GM19351 (cell line): ENCODE measurements at regions not wholly inside any gene's neighbourhood (a gene's known extent, or its start where the extent isn't known, plus 50 kb on each side); places are given as distances from the start of the nearest gene placed in this dataset.
A peak's percentile ranks its signal among the peaks of the same experiment; 100 is the strongest.
"Not testable (repeated sequence)": the region's sequence is repeated elsewhere in the genome, so short reads cannot be mapped to it uniquely, and the experiment has no call there.

ENCODE experiments used
- ATAC-seq: cut with Tn5 transposase; IDR thresholded peaks from one replicate; pipeline ENCODE4 v1.9.1; 2021; ENCODE audit warnings: mild to moderate bottlenecking, moderate library complexity; ENCODE audit not compliant: unreplicated experiment

- no peak for ATAC-seq
These were observed 144.8 kb upstream of the NEBL start for GRCh38 chr10:21041763-21042458.

GRCh38 chr10:21039721-21040120 lies 142.6 kb upstream of the NEBL start:
- no peak for ATAC-seq

- no peak for ATAC-seq
These were observed 139.6 kb upstream of the NEBL start for GRCh38 chr10:21036757-21037156.

GRCh38 chr10:21034770-21035169 lies 137.7 kb upstream of the NEBL start:
- ATAC-seq, result not testable (repeated sequence)

GRCh38 chr10:21034241-21034640 lies 137.1 kb upstream of the NEBL start:
- ATAC-seq, result no peak

- ATAC-seq, result no peak
These were observed 135.6 kb upstream of the NEBL start for GRCh38 chr10:21032587-21033319.

- no peak for ATAC-seq
These were observed 134.2 kb upstream of the NEBL start for GRCh38 chr10:21031232-21031795.

GRCh38 chr10:21030091-21030490 lies 133.0 kb upstream of the NEBL start:
- no peak for ATAC-seq

GRCh38 chr10:21022821-21023220 lies 125.7 kb upstream of the NEBL start:
- no peak for ATAC-seq

- ATAC-seq, result no peak
These were observed 124.9 kb upstream of the NEBL start for GRCh38 chr10:21021843-21022594.

GRCh38 chr10:21021231-21021630 lies 124.1 kb upstream of the NEBL start:
- ATAC-seq, result no peak

GRCh38 chr10:21020545-21020944 lies 123.4 kb upstream of the NEBL start:
- peak; percentile 96 for ATAC-seq

- ATAC-seq, result no peak
These were observed 122.3 kb upstream of the NEBL start for GRCh38 chr10:21019436-21019835.

GRCh38 chr10:21015851-21016250 lies 118.7 kb upstream of the NEBL start:
- ATAC-seq, result no peak

- ATAC-seq, result no peak
These were observed 117.0 kb upstream of the NEBL start for GRCh38 chr10:21014141-21014540.

- ATAC-seq, result no peak
These were observed 114.4 kb upstream of the NEBL start for GRCh38 chr10:21011433-21012018.

- no peak for ATAC-seq
These were observed 113.5 kb upstream of the NEBL start for GRCh38 chr10:21010615-21011014.

GRCh38 chr10:21003240-21003822 lies 106.2 kb upstream of the NEBL start:
- ATAC-seq, result no peak

GRCh38 chr10:21002091-21002878 lies 105.2 kb upstream of the NEBL start:
- ATAC-seq, result no peak

GRCh38 chr10:20999699-21000098 lies 102.6 kb upstream of the NEBL start:
- no peak for ATAC-seq
